GM12878 (cell line): ENCODE measurements at regions not wholly inside any gene's neighbourhood (a gene's known extent, or its start where the extent isn't known, plus 50 kb on each side); places are given as distances from the start of the nearest gene placed in this dataset.

ENCODE experiments used
- ATAC-seq: fragments of 200-7000 bp; cut with Tn5 transposase; 3 replicates; pipeline ENCODE4 v1.9.1; 2020; ENCODE audit warnings: mild to moderate bottlenecking, moderate library complexity
- BruUV-seq: library from RNA; stranded (reverse); fragments of 400-500 nt; replicated peaks from 2 replicates; lab custom pipeline; 2021; lab: Mats Ljungman, UMichigan
- CTCF ChIA-PET: fragments of 300-600 bp; sonication (Branson Sonifier 250); formaldehyde crosslinking; extraction: SDS; loops from one replicate; lab custom pipeline; 2021; ENCODE audit warnings: inconsistent platforms; lab: Yijun Ruan, JAX
- POLR2A ChIA-PET: fragments of 350-600 bp; formaldehyde crosslinking; extraction: SDS; loops from one replicate; lab custom pipeline; 2021; ENCODE audit warnings: inconsistent platforms; lab: Charles Lee
- RAD21 ChIA-PET: fragments of 300-600 bp; sonication (Branson Sonifier 250); formaldehyde crosslinking; loops from one replicate; lab custom pipeline; 2023; ENCODE audit warnings: antibody characterized with exemption; ENCODE audit not compliant: unreplicated experiment; lab: Charles Lee
- SMC1A ChIA-PET: fragments of 300-600 bp; sonication (Branson Sonifier 250); formaldehyde crosslinking; loops from one replicate; lab custom pipeline; 2023; ENCODE audit not compliant: unreplicated experiment, uncharacterized antibody; lab: Charles Lee
- DNase-seq: peaks from one replicate; pipeline ENCODE4 v3.0.0-alpha.2; 2011; ENCODE audit warnings: low read depth, low spot score
- FAIRE-seq: peaks from 3 replicates; lab custom pipeline; 2011; peaks lifted over from hg19 to GRCh38; lab: Jason Lieb, UNC
- H2AFZ ChIP-seq: 2 replicates; pipeline ENCODE4 v1.6.0; 2011; ENCODE audit warnings: low read depth, low read length, control low read depth; ENCODE audit not compliant: control insufficient read depth
- H3K27ac ChIP-seq: 2 replicates; pipeline ENCODE4 v1.5.1; 2011; ENCODE audit warnings: control low read depth; ENCODE audit not compliant: control insufficient read depth, insufficient read depth
- H3K27me3 ChIP-seq, 2 experiments: replicated peaks in 1 of 2; 2 replicates each; pipeline versions ENCODE4 v1.6.0 to v1.6.1; 2011; ENCODE audit warnings: low read length in 1 of 2; ENCODE audit not compliant: control insufficient read depth in 2 of 2, insufficient read depth in 2 of 2
- H3K36me3 ChIP-seq, 2 experiments: 2 replicates each; pipeline ENCODE4 v1.5.1; 2011; ENCODE audit warnings: low read length in 1 of 2; ENCODE audit not compliant: control insufficient read depth in 2 of 2, insufficient read depth in 2 of 2
- H3K4me1 ChIP-seq: 2 replicates; pipeline ENCODE4 v1.6.1; 2011; ENCODE audit warnings: mild to moderate bottlenecking, low read length, moderate library complexity, mixed read lengths; ENCODE audit not compliant: control insufficient read depth, insufficient read depth
- H3K4me2 ChIP-seq: 2 replicates; pipeline ENCODE4 v1.6.0; 2011; ENCODE audit warnings: control low read depth; ENCODE audit not compliant: control insufficient read depth, insufficient read depth
- H3K4me3 ChIP-seq: fragments of 200-600 bp; sonication (generic); 2 replicates; pipeline ENCODE4 v1.5.1; 2016
- H3K79me2 ChIP-seq: 2 replicates; pipeline ENCODE4 v1.6.0; 2011; ENCODE audit warnings: low read length; ENCODE audit not compliant: control insufficient read depth, insufficient read depth
- H3K9ac ChIP-seq: 2 replicates; pipeline ENCODE4 v1.8.0; 2011; ENCODE audit warnings: low read length, control low read depth, mixed read lengths; ENCODE audit not compliant: control insufficient read depth, insufficient read depth
- H3K9me3 ChIP-seq: replicated peaks from 3 replicates; pipeline ENCODE4 v1.5.1; 2011; ENCODE audit warnings: mild to moderate bottlenecking, low read length; ENCODE audit not compliant: control insufficient read depth, insufficient read depth
- H4K20me1 ChIP-seq: 2 replicates; pipeline ENCODE4 v1.6.0; 2011; ENCODE audit not compliant: control insufficient read depth, insufficient read depth
- ATF7 ChIP-seq: fragments of 450-650 bp; IDR thresholded peaks from 2 replicates; pipeline ENCODE4 v1.6.1; 2016; ENCODE audit warnings: low read depth, mild to moderate bottlenecking
- BACH1 ChIP-seq: fragments of 450-650 bp; IDR thresholded peaks from 2 replicates; pipeline ENCODE4 v1.6.1; 2017; ENCODE audit warnings: mild to moderate bottlenecking, borderline replicate concordance
- CBFB ChIP-seq: IDR thresholded peaks from 2 replicates; pipeline ENCODE4 v1.6.1; 2016; ENCODE audit warnings: antibody characterized with exemption, low read depth
- CBX3 ChIP-seq: fragments of 200-600 bp; sonication (generic); IDR thresholded peaks from 2 replicates; pipeline ENCODE4 v1.6.1; 2016; ENCODE audit warnings: low read depth, borderline replicate concordance
- E2F8 ChIP-seq: fragments of 450-650 bp; IDR thresholded peaks from 2 replicates; pipeline ENCODE4 v1.6.1; 2018; ENCODE audit warnings: mild to moderate bottlenecking, low read depth, moderate library complexity; ENCODE audit not compliant: partially characterized antibody
- JUND ChIP-seq: IDR thresholded peaks from 2 replicates; pipeline ENCODE4 v1.6.1; 2012; ENCODE audit warnings: low read depth, mild to moderate bottlenecking, low read length, improper control_type of control experiment, moderate library complexity
- MEF2A ChIP-seq: IDR thresholded peaks from 2 replicates; pipeline ENCODE4 v1.6.1; 2011; ENCODE audit warnings: low read depth, mild to moderate bottlenecking, low read length, moderate library complexity; ENCODE audit not compliant: insufficient read depth
- MTA2 ChIP-seq: fragments of 450-650 bp; IDR thresholded peaks from 2 replicates; pipeline ENCODE4 v1.6.1; 2016; ENCODE audit warnings: low read depth, mild to moderate bottlenecking, moderate library complexity
- MYB ChIP-seq: fragments of 150-350 bp; IDR thresholded peaks from 2 replicates; pipeline ENCODE4 v1.6.1; 2014; ENCODE audit warnings: mild to moderate bottlenecking, low read depth, low read length, borderline replicate concordance
- MYC ChIP-seq: IDR thresholded peaks from 2 replicates; pipeline ENCODE4 v1.6.1; 2011; ENCODE audit warnings: mild to moderate bottlenecking, low read length, moderate library complexity, inconsistent platforms; ENCODE audit not compliant: insufficient read depth, insufficient replicate concordance, insufficient read length, severe bottlenecking
- SMARCA5 ChIP-seq: fragments of 450-650 bp; IDR thresholded peaks from 2 replicates; pipeline ENCODE4 v1.6.1; 2017; ENCODE audit warnings: mild to moderate bottlenecking
- SRF ChIP-seq, 2 experiments: IDR thresholded peaks; 2 replicates each; pipeline ENCODE4 v1.6.1; 2011; ENCODE audit warnings: low read depth in 2 of 2, low read length in 2 of 2, mild to moderate bottlenecking in 1 of 2, moderate library complexity in 1 of 2
- TAF1 ChIP-seq: IDR thresholded peaks from 2 replicates; pipeline ENCODE4 v1.6.1; 2011; ENCODE audit warnings: mild to moderate bottlenecking, low read depth, low read length, borderline replicate concordance
- ZNF207 ChIP-seq: fragments of 450-650 bp; IDR thresholded peaks from 2 replicates; pipeline ENCODE4 v1.6.1; 2014; ENCODE audit warnings: antibody characterized with exemption, mild to moderate bottlenecking, borderline replicate concordance
- ZNF622 ChIP-seq: fragments of 450-650 bp; IDR thresholded peaks from 2 replicates; pipeline ENCODE4 v1.6.1; 2017; ENCODE audit warnings: mild to moderate bottlenecking, inconsistent platforms
- WGBS: methylation state at CpG from one replicate; pipeline ENCODE4 v1.1.6; 2016; ENCODE audit warnings: low lambda C conversion rate; ENCODE audit not compliant: insufficient replicate concordance, insufficient coverage; ENCODE audit errors: missing lambda C conversion rate; 5-methylcytosine and 5-hydroxymethylcytosine counted together
- in situ Hi-C: fragments of 300-500 bp; cut with MboI; formaldehyde crosslinking; loops from 9 replicates; pipeline ENCODE4 v1.14.3; 2018; ENCODE audit warnings: mixed read lengths
- intact Hi-C: fragments of 100-400 bp; cut with micrococcal nuclease; formaldehyde crosslinking; loops from one replicate; pipeline ENCODE4 v1.14.2; 2022; ENCODE audit not compliant: unreplicated experiment
- TF ChIP-seq, protein P1 (sequence below): fragments of 450-650 bp; IDR thresholded peaks from 2 replicates; pipeline ENCODE4 v1.6.1; 2017; ENCODE audit warnings: mild to moderate bottlenecking, low read depth, inconsistent platforms; ENCODE audit not compliant: poor library complexity, severe bottlenecking
- TF ChIP-seq, protein P2 (sequence below): fragments of 150-350 bp; IDR thresholded peaks from 2 replicates; pipeline ENCODE4 v1.6.1; 2016; ENCODE audit warnings: low read depth, low read length

GRCh38 chr6:159101656-159102055, 56.9 kb upstream of the TAGAP start:
- RAD21 ChIA-PET = interaction anchor here (1.1 to 10.5 kb wide), 4 partner anchors 15 to 92 kb away, joined by 3 to 298 read pairs (median 132); partner anchors contain the start of gene TAGAP
- WGBS = 53% methylated on average over 11 of the region's 11 CpGs

More at GRCh38 chr6:159101656-159102055, 56.9 kb upstream of the TAGAP start:
- Histone ChIP-seq H3K79me2 (no peaks in the 10 kb centered on the region), H3K9ac (no peak overlapping the region), H3K36me3 (no peaks in the 10 kb centered on the region), H3K27ac (no peak overlapping the region), H3K9me3 (no peaks in the 10 kb centered on the region), H4K20me1 (no peaks in the 10 kb centered on the region), H3K4me2 (no peak overlapping the region), H3K4me1 (peaks cover 35% of the 10 kb centered on the region), H2AFZ (no peak overlapping the region), H3K4me3 (no peak overlapping the region), H3K27me3 (no peaks in the 10 kb centered on the region)
- intact Hi-C loops = loop anchor here (10.0 kb wide), 1 partner anchor 287 kb away; the partner anchor contains the start of gene EZR
- CTCF ChIA-PET = interaction anchor here (0.7 to 19.5 kb wide), 5 partner anchors 25 to 93 kb away, joined by 4 to 631 read pairs (median 5); partner anchors contain the start of gene TAGAP
- no peak for TF ChIP-seq TAF1
- TF ChIP-seq, protein P1, sequence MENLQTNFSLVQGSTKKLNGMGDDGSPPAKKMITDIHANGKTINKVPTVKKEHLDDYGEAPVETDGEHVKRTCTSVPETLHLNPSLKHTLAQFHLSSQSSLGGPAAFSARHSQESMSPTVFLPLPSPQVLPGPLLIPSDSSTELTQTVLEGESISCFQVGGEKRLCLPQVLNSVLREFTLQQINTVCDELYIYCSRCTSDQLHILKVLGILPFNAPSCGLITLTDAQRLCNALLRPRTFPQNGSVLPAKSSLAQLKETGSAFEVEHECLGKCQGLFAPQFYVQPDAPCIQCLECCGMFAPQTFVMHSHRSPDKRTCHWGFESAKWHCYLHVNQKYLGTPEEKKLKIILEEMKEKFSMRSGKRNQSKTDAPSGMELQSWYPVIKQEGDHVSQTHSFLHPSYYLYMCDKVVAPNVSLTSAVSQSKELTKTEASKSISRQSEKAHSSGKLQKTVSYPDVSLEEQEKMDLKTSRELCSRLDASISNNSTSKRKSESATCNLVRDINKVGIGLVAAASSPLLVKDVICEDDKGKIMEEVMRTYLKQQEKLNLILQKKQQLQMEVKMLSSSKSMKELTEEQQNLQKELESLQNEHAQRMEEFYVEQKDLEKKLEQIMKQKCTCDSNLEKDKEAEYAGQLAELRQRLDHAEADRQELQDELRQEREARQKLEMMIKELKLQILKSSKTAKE = no peak
- TF ChIP-seq ZNF622 = no peak
- TF ChIP-seq MYB = no peak
- no peak for TF ChIP-seq SRF (IDR thresholded peaks at IDR 0.05; ENCODE audit: low read depth in 2 of 2, low read length in 2 of 2)
- no peak for TF ChIP-seq SMARCA5
- no peak for TF ChIP-seq MEF2A
- TF ChIP-seq, protein P2, sequence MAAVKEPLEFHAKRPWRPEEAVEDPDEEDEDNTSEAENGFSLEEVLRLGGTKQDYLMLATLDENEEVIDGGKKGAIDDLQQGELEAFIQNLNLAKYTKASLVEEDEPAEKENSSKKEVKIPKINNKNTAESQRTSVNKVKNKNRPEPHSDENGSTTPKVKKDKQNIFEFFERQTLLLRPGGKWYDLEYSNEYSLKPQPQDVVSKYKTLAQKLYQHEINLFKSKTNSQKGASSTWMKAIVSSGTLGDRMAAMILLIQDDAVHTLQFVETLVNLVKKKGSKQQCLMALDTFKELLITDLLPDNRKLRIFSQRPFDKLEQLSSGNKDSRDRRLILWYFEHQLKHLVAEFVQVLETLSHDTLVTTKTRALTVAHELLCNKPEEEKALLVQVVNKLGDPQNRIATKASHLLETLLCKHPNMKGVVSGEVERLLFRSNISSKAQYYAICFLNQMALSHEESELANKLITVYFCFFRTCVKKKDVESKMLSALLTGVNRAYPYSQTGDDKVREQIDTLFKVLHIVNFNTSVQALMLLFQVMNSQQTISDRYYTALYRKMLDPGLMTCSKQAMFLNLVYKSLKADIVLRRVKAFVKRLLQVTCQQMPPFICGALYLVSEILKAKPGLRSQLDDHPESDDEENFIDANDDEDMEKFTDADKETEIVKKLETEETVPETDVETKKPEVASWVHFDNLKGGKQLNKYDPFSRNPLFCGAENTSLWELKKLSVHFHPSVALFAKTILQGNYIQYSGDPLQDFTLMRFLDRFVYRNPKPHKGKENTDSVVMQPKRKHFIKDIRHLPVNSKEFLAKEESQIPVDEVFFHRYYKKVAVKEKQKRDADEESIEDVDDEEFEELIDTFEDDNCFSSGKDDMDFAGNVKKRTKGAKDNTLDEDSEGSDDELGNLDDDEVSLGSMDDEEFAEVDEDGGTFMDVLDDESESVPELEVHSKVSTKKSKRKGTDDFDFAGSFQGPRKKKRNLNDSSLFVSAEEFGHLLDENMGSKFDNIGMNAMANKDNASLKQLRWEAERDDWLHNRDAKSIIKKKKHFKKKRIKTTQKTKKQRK = no peak
- no peak for TF ChIP-seq CBFB
- no peak for TF ChIP-seq ZNF207
- TF ChIP-seq E2F8 = no peak
- no peak for TF ChIP-seq ATF7
- no peak for TF ChIP-seq MYC
- TF ChIP-seq BACH1 = no peak
- no peak for TF ChIP-seq MTA2
- no peak for TF ChIP-seq JUND
- TF ChIP-seq CBX3 = no peak
- DNase-seq = no peak
- POLR2A ChIA-PET = interaction anchor here (1.0 kb wide), 2 partner anchors 57 to 92 kb away, joined by 3 to 8 read pairs; partner anchors contain the start of gene TAGAP
- ATAC-seq = no peak
- in situ Hi-C loops = no loop called here
- SMC1A ChIA-PET = interaction anchor here (0.9 to 20.8 kb wide), 6 partner anchors 18 to 94 kb away, joined by 3 to 517 read pairs (median 148); partner anchors contain the start of genes RSPH3 and TAGAP
- no TSS peak for BruUV-seq
- no peak for FAIRE-seq
